Mesenchymal stem cell (in vitro differentiated cells and primary cell): ENCODE measurements at regions not wholly inside any gene's neighbourhood (a gene's known extent, or its start where the extent isn't known, plus 50 kb on each side); places are given as distances from the start of the nearest gene placed in this dataset.

Experiments
- DNase-seq: peaks from one replicate; pipeline ENCODE4 v3.0.0-alpha.2; 2013
- H2AFZ ChIP-seq: one replicate; pipeline ENCODE4 v1.6.1; 2013; ENCODE audit warnings: low read depth, mild to moderate bottlenecking, control low read depth, inconsistent platforms, low read length, moderate library complexity
- H2AK5ac ChIP-seq: 2 replicates; pipeline ENCODE4 v1.6.1; 2013; ENCODE audit warnings: low read length, moderate library complexity, mild to moderate bottlenecking, inconsistent platforms; ENCODE audit not compliant: severe bottlenecking
- H2BK120ac ChIP-seq: one replicate; pipeline ENCODE4 v1.6.1; 2013; ENCODE audit warnings: low read depth, mild to moderate bottlenecking, inconsistent platforms, low read length, moderate library complexity
- H2BK12ac ChIP-seq, 2 experiments: one replicate each; pipeline ENCODE4 v1.6.1; 2013; ENCODE audit warnings: inconsistent platforms in 2 of 2, low read length in 2 of 2, mild to moderate bottlenecking in 2 of 2, moderate library complexity in 2 of 2, control low read depth in 1 of 2
- H2BK15ac ChIP-seq: one replicate; pipeline ENCODE4 v1.6.1; 2013; ENCODE audit warnings: mild to moderate bottlenecking, low read depth, inconsistent platforms; ENCODE audit not compliant: poor library complexity, severe bottlenecking
- H2BK5ac ChIP-seq: 2 replicates; pipeline ENCODE4 v1.6.1; 2013; ENCODE audit warnings: low read depth, mild to moderate bottlenecking, low read length, control low read depth, inconsistent platforms; ENCODE audit not compliant: poor library complexity, severe bottlenecking
- H3K14ac ChIP-seq, 2 experiments: one replicate each; pipeline ENCODE4 v1.6.1; 2013; ENCODE audit warnings: inconsistent platforms in 2 of 2, low read length in 2 of 2, control low read depth in 1 of 2, mild to moderate bottlenecking in 1 of 2, moderate library complexity in 1 of 2
- H3K18ac ChIP-seq, 2 experiments: one replicate each; pipeline ENCODE4 v1.6.1; 2013; ENCODE audit warnings: inconsistent platforms in 2 of 2, low read length in 2 of 2, control low read depth in 1 of 2, low read depth in 1 of 2, mild to moderate bottlenecking in 1 of 2
- H3K23ac ChIP-seq, 2 experiments: one replicate each; pipeline ENCODE4 v1.6.1; 2013; ENCODE audit warnings: inconsistent platforms in 2 of 2, low read length in 2 of 2, mild to moderate bottlenecking in 2 of 2, moderate library complexity in 2 of 2, control low read depth in 1 of 2
- H3K27ac ChIP-seq: 2 replicates; pipeline ENCODE4 v1.5.1; 2013; ENCODE audit warnings: mild to moderate bottlenecking, moderate library complexity, low read length, control low read depth, inconsistent platforms; ENCODE audit not compliant: poor library complexity, severe bottlenecking
- H3K27me3 ChIP-seq, 2 experiments: 2 replicates each; pipeline versions ENCODE4 v1.6.1 to v1.7.0; 2013; ENCODE audit warnings: low read length in 2 of 2, mild to moderate bottlenecking in 2 of 2, moderate library complexity in 2 of 2, control low read depth in 1 of 2, inconsistent platforms in 1 of 2; ENCODE audit not compliant: control insufficient read depth in 1 of 2, insufficient read depth in 1 of 2
- H3K36me3 ChIP-seq, 2 experiments: 2 replicates each; pipeline versions ENCODE4 v1.6.1 to v1.7.0; 2013; ENCODE audit warnings: low read length in 2 of 2, control low read depth in 1 of 2, inconsistent platforms in 1 of 2, low read depth in 1 of 2, mild to moderate bottlenecking in 1 of 2; ENCODE audit not compliant: insufficient read depth in 2 of 2, control insufficient read depth in 1 of 2
- H3K4ac ChIP-seq, 2 experiments: one replicate each; pipeline ENCODE4 v1.6.1; 2013; ENCODE audit warnings: inconsistent platforms in 2 of 2, low read length in 2 of 2, mild to moderate bottlenecking in 2 of 2, moderate library complexity in 2 of 2, control low read depth in 1 of 2, low read depth in 1 of 2
- H3K4me1 ChIP-seq: 2 replicates; pipeline ENCODE4 v1.6.1; 2013; ENCODE audit warnings: low read depth, low read length, control low read depth; ENCODE audit not compliant: control insufficient read depth, insufficient read depth
- H3K4me2 ChIP-seq: 2 replicates; pipeline ENCODE4 v1.6.1; 2013; ENCODE audit warnings: low read length, mild to moderate bottlenecking, inconsistent platforms; ENCODE audit not compliant: poor library complexity, severe bottlenecking
- H3K4me3 ChIP-seq, 2 experiments: 2 replicates each; pipeline versions ENCODE4 v1.5.1 to v1.7.0; 2013; ENCODE audit warnings: low read length in 2 of 2, mild to moderate bottlenecking in 2 of 2, control low read depth in 1 of 2, low read depth in 1 of 2; ENCODE audit not compliant: insufficient read depth in 1 of 2
- H3K79me1 ChIP-seq: replicated peaks from 2 replicates; pipeline ENCODE4 v1.6.1; 2013; ENCODE audit warnings: mild to moderate bottlenecking, control low read depth, low read length, inconsistent platforms; ENCODE audit not compliant: poor library complexity, severe bottlenecking
- H3K9ac ChIP-seq: 2 replicates; pipeline ENCODE4 v1.7.0; 2013; ENCODE audit warnings: mild to moderate bottlenecking, low read length, moderate library complexity
- H3K9me3 ChIP-seq: 2 replicates; pipeline ENCODE4 v1.7.0; 2013; ENCODE audit warnings: mild to moderate bottlenecking, low read length; ENCODE audit not compliant: control insufficient read depth
- H4K8ac ChIP-seq: one replicate; pipeline ENCODE4 v1.6.1; 2013; ENCODE audit warnings: inconsistent platforms, mild to moderate bottlenecking, low read length, moderate library complexity
- H4K91ac ChIP-seq: one replicate; pipeline ENCODE4 v1.6.1; 2013; ENCODE audit warnings: mild to moderate bottlenecking, low read length, inconsistent platforms
- WGBS: methylation state at CpG from one replicate; pipeline ENCODE4 v1.1.7; 2013; ENCODE audit warnings: mixed read lengths; 5-methylcytosine and 5-hydroxymethylcytosine counted together

GRCh38 chr2:239519089-239519920 lies 118.5 kb upstream of the HDAC4 start:
- peaks cover 0 to 3% of the 10 kb centered on the region in 2 experiments for H3K36me3 ChIP-seq
- H3K79me1 ChIP-seq = no peaks in the 10 kb centered on the region
- H4K8ac ChIP-seq = no peak overlapping the region
- H3K27ac ChIP-seq = no peak overlapping the region
- H4K91ac ChIP-seq = no peak overlapping the region
- no peak overlapping the region for H2BK120ac ChIP-seq
- no peak overlapping the region for H3K18ac ChIP-seq
- WGBS = 82% methylated on average over 22 of the region's 22 CpGs
- no peak overlapping the region for H3K9ac ChIP-seq
- H3K27me3 ChIP-seq = peaks cover 0 to 28% of the 10 kb centered on the region in 2 experiments
- no peaks in the 10 kb centered on the region for H3K4me1 ChIP-seq
- H3K4me3 ChIP-seq = no peak overlapping the region
- no peak for DNase-seq
- no peaks in the 10 kb centered on the region for H3K9me3 ChIP-seq
- H3K14ac ChIP-seq = no peak overlapping the region
- no peak overlapping the region for H3K23ac ChIP-seq
- H2BK15ac ChIP-seq = no peak overlapping the region
- H2AFZ ChIP-seq = no peak overlapping the region
- no peak overlapping the region for H3K4ac ChIP-seq
- no peak overlapping the region for H2BK12ac ChIP-seq
- H3K4me2 ChIP-seq = no peak overlapping the region
- H2AK5ac ChIP-seq = no peak overlapping the region
- H2BK5ac ChIP-seq = no peak overlapping the region

DNA sequence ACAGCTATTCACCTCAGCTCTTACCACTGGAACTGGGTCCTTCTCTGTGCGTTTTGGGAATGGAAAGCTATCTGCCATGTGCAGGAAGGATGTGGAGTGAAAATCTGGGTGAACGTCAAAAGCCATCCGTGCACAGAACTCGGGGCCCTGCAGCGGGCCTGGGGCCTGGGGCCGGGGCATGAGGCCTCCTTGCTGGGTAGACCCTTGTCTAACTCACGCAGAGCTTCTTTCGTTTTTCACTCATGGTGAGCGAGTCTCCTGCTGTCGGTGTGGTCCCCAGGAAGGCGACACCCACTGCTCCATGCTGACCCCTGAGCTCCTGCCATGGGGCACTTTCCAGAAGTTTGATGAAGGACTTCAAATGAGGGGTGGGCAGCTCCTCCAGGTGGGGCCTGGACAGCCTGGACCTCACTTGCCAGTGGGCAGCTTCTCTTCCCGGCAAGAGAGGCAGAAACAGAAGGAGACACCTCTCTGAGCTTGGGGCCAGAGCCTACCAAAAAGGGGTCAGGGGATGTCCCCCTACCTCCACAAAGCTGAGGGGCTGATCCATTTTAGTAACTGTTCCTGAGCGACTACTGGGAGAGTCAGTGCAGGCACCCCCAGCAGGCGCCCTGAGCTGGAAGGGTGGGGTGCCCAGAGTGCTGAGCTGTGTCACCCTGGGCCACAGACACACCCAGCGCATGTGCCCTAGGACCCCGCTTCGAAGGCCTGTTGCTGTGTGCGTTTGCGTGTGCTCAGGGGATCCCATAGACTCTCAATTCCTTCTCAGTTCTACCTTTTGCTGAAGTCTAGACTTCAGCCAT lies 117.7 kb upstream of the HDAC4 start:
- DNase-seq = no peak
- H3K4ac ChIP-seq = no peak overlapping the region
- no peaks in the 10 kb centered on the region for H3K79me1 ChIP-seq
- no peak overlapping the region for H3K9ac ChIP-seq
- H3K4me2 ChIP-seq = no peak overlapping the region
- no peak overlapping the region for H2BK5ac ChIP-seq
- 76% methylated on average over 19 of the region's 19 CpGs for WGBS
- H3K4me3 ChIP-seq = no peak overlapping the region
- H3K4me1 ChIP-seq = no peaks in the 10 kb centered on the region
- H3K9me3 ChIP-seq = no peaks in the 10 kb centered on the region
- no peak overlapping the region for H3K23ac ChIP-seq
- no peak overlapping the region for H2BK12ac ChIP-seq
- H3K14ac ChIP-seq = no peak overlapping the region
- no peak overlapping the region for H3K18ac ChIP-seq
- no peak overlapping the region for H2AK5ac ChIP-seq
- H4K91ac ChIP-seq = no peak overlapping the region
- H2BK15ac ChIP-seq = no peak overlapping the region
- H2AFZ ChIP-seq = no peak overlapping the region
- no peak overlapping the region for H3K27ac ChIP-seq
- no peak overlapping the region for H2BK120ac ChIP-seq
- H3K27me3 ChIP-seq = peaks cover 0 to 26% of the 10 kb centered on the region in 2 experiments
- H4K8ac ChIP-seq = no peak overlapping the region
- peaks cover 0 to 3% of the 10 kb centered on the region in 2 experiments for H3K36me3 ChIP-seq

GRCh38 chr2:239517686-239518085 lies 116.9 kb upstream of the HDAC4 start:
- H2BK120ac ChIP-seq = no peak overlapping the region
- peaks cover 0 to 3% of the 10 kb centered on the region in 2 experiments for H3K36me3 ChIP-seq
- H3K14ac ChIP-seq = no peak overlapping the region
- no peak overlapping the region for H3K4me3 ChIP-seq
- no peak overlapping the region for H3K27ac ChIP-seq
- no peak overlapping the region for H2AK5ac ChIP-seq
- no peak overlapping the region for H3K23ac ChIP-seq
- WGBS = 86% methylated on average over 16 of the region's 16 CpGs
- no peak overlapping the region for H3K4me2 ChIP-seq
- no peak overlapping the region for H2BK12ac ChIP-seq
- H4K91ac ChIP-seq = no peak overlapping the region
- no peaks in the 10 kb centered on the region for H3K9me3 ChIP-seq
- H2BK15ac ChIP-seq = no peak overlapping the region
- no peak overlapping the region for H2BK5ac ChIP-seq
- peaks cover 0 to 23% of the 10 kb centered on the region in 2 experiments for H3K27me3 ChIP-seq
- no peak overlapping the region for H4K8ac ChIP-seq
- H2AFZ ChIP-seq = no peak overlapping the region
- DNase-seq = no peak
- H3K4me1 ChIP-seq = no peaks in the 10 kb centered on the region
- H3K9ac ChIP-seq = no peak overlapping the region
- H3K18ac ChIP-seq = no peak overlapping the region
- no peaks in the 10 kb centered on the region for H3K79me1 ChIP-seq
- H3K4ac ChIP-seq = no peak overlapping the region

GRCh38 chr2:239516954-239517305 lies 116.1 kb upstream of the HDAC4 start:
- H3K4me2 ChIP-seq = no peak overlapping the region
- no peak overlapping the region for H2BK5ac ChIP-seq
- H3K14ac ChIP-seq = no peak overlapping the region
- no peak overlapping the region for H2AK5ac ChIP-seq
- no peak overlapping the region for H3K23ac ChIP-seq
- H2AFZ ChIP-seq = no peak overlapping the region
- no peaks in the 10 kb centered on the region for H3K9me3 ChIP-seq
- no peak overlapping the region for H2BK12ac ChIP-seq
- WGBS = 80% methylated on average over 11 of the region's 11 CpGs
- peaks cover 0 to 21% of the 10 kb centered on the region in 2 experiments for H3K27me3 ChIP-seq
- H2BK120ac ChIP-seq = no peak overlapping the region
- no peaks in the 10 kb centered on the region for H3K79me1 ChIP-seq
- peaks cover 0 to 3% of the 10 kb centered on the region in 2 experiments for H3K36me3 ChIP-seq
- H3K9ac ChIP-seq = no peak overlapping the region
- no peak overlapping the region for H3K4me3 ChIP-seq
- no peak overlapping the region for H4K8ac ChIP-seq
- H4K91ac ChIP-seq = no peak overlapping the region
- no peak overlapping the region for H3K18ac ChIP-seq
- no peak overlapping the region for H2BK15ac ChIP-seq
- no peak for DNase-seq
- H3K4ac ChIP-seq = no peak overlapping the region
- H3K27ac ChIP-seq = no peak overlapping the region
- H3K4me1 ChIP-seq = no peaks in the 10 kb centered on the region
